ENCODE measurements at regions not wholly inside any gene's neighbourhood (a gene's known extent, or its start where the extent isn't known, plus 50 kb on each side); places are given as distances from the start of the nearest gene placed in this dataset.

GRCh38 chr2:184530239-184530638, 68.1 kb upstream of the ZNF804A start:
- no peaks in the 10 kb centered on the region for H3K9me3 ChIP-seq
- no peak overlapping the region for H3K4me3 ChIP-seq (ENCODE audit: low read depth, low read length)
- no peaks in the 10 kb centered on the region for H3K4me1 ChIP-seq
- no peaks in the 10 kb centered on the region for H3K36me3 ChIP-seq
- DNase-seq, result no peak
- no peaks in the 10 kb centered on the region for H3K27me3 ChIP-seq
- no peak for TF ChIP-seq CTCF (IDR thresholded peaks at IDR 0.05; ENCODE audit: low read depth, low read length)

- Histone ChIP-seq H3K36me3 (no peaks in the 10 kb centered on the region), H3K27me3 (no peaks in the 10 kb centered on the region), H3K4me1 (no peaks in the 10 kb centered on the region), H3K4me3 (ENCODE audit: low read depth, low read length) (no peak overlapping the region), H3K9me3 (no peaks in the 10 kb centered on the region)
- no peak for DNase-seq
- no peak for TF ChIP-seq CTCF (IDR thresholded peaks at IDR 0.05; ENCODE audit: low read depth, low read length)
Measured at GRCh38 chr2:184530959-184531358, 67.4 kb upstream of the ZNF804A start.

DNA sequence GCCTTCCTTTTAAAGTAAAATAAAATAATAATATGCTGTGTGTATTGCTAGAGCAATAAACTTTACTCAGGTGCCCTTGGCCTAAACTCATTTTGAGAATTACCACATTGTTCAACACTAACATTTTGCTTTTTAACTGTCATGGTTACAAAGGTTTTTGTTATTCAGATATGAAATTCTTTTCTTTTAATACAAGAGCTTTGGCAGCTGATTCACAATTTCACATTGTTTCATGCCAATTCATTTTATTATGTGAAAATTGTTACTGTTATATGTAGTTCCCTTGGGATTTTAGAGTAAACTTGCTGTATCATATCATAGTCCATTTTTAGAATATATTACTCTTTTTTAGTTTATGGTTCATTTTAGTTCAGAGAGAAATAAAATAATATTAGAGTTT, 65.8 kb upstream of the ZNF804A start:
- H3K36me3 ChIP-seq, result no peaks in the 10 kb centered on the region
- H3K27me3 ChIP-seq, result no peaks in the 10 kb centered on the region
- no peaks in the 10 kb centered on the region for H3K4me1 ChIP-seq
- H3K9me3 ChIP-seq, result no peaks in the 10 kb centered on the region
- no peak for TF ChIP-seq CTCF (IDR thresholded peaks at IDR 0.05; ENCODE audit: low read depth, low read length)
- no peak overlapping the region for H3K4me3 ChIP-seq (ENCODE audit: low read depth, low read length)
- DNase-seq, result no peak

GRCh38 chr2:184534986-184535385, 63.3 kb upstream of the ZNF804A start:
- no peaks in the 10 kb centered on the region for H3K36me3 ChIP-seq
- H3K9me3 ChIP-seq, result no peaks in the 10 kb centered on the region
- no peaks in the 10 kb centered on the region for H3K27me3 ChIP-seq
- TF ChIP-seq CTCF (IDR thresholded peaks at IDR 0.05; ENCODE audit: low read depth, low read length), result no peak
- DNase-seq, result no peak
- H3K4me3 ChIP-seq (ENCODE audit: low read depth, low read length), result no peak overlapping the region
- H3K4me1 ChIP-seq, result no peaks in the 10 kb centered on the region

DNA sequence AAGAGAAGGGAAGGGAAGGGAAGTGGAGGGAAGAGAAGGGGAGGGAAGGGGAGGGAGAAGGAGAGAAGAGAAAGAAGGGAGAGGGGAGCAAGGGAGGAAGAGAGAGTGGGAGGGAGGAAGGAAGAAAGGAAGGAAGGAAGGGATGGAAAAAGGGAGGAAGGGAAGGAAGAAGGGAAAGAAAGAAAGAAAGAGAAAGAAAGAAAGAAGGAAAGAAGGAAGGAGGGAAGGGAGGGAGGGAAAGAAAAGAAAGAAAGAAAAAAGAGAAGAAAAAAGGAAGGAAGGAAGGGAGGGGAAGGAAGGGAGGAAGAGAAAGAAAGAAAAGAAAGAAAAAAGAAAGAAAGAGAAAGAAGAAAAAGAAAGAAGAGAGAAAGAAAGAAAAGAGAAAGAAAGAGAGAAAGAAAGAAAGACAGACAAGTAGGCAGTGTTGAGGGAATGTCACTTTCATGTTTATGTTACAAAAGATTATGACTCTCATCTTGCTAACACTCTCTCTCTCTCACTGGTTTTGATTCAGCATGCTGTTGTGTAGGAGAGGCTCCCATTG, 58.0 kb upstream of the ZNF804A start:
- TF ChIP-seq CTCF (IDR thresholded peaks at IDR 0.05; ENCODE audit: low read depth, low read length), result no peak
- Histone ChIP-seq H3K36me3 (no peaks in the 10 kb centered on the region), H3K4me3 (ENCODE audit: low read depth, low read length) (no peak overlapping the region), H3K9me3 (no peaks in the 10 kb centered on the region), H3K4me1 (no peaks in the 10 kb centered on the region), H3K27me3 (no peaks in the 10 kb centered on the region)
- no peak for DNase-seq

GRCh38 chr2:184541591-184541990, 56.7 kb upstream of the ZNF804A start:
- no peak for DNase-seq
- no peaks in the 10 kb centered on the region for H3K9me3 ChIP-seq
- no peaks in the 10 kb centered on the region for H3K36me3 ChIP-seq
- H3K27me3 ChIP-seq, result no peaks in the 10 kb centered on the region
- H3K4me1 ChIP-seq, result no peaks in the 10 kb centered on the region
- TF ChIP-seq CTCF (IDR thresholded peaks at IDR 0.05; ENCODE audit: low read depth, low read length), result no peak
- H3K4me3 ChIP-seq (ENCODE audit: low read depth, low read length), result no peak overlapping the region
